Osteocyte (in vitro differentiated cells): ENCODE measurements at regions not wholly inside any gene's neighbourhood (a gene's known extent, or its start where the extent isn't known, plus 50 kb on each side); places are given as distances from the start of the nearest gene placed in this dataset.

Experiments used
- DNase-seq: peaks from one replicate; pipeline ENCODE4 v3.0.0; 2021; ENCODE audit warnings: mixed read lengths; ENCODE audit not compliant: unreplicated experiment; ENCODE audit errors: extremely low spot score
- H3K27ac Mint-ChIP-seq: one replicate; pipeline ENCODE4 v1.8.0; 2021; ENCODE audit warnings: mild to moderate bottlenecking, mixed read lengths; ENCODE audit not compliant: unreplicated experiment
- H3K27me3 Mint-ChIP-seq: one replicate; pipeline ENCODE4 v1.8.0; 2021; ENCODE audit warnings: mixed read lengths; ENCODE audit not compliant: unreplicated experiment
- H3K36me3 Mint-ChIP-seq: one replicate; pipeline ENCODE4 v1.8.0; 2021; ENCODE audit warnings: mixed read lengths; ENCODE audit not compliant: unreplicated experiment
- H3K4me1 Mint-ChIP-seq: one replicate; pipeline ENCODE4 v1.8.0; 2021; ENCODE audit warnings: mixed read lengths; ENCODE audit not compliant: unreplicated experiment
- H3K4me3 Mint-ChIP-seq: one replicate; pipeline ENCODE4 v1.8.0; 2021; ENCODE audit warnings: mild to moderate bottlenecking, moderate library complexity, mixed read lengths; ENCODE audit not compliant: unreplicated experiment
- H3K9me3 Mint-ChIP-seq: one replicate; pipeline ENCODE4 v1.8.0; 2021; ENCODE audit warnings: mixed read lengths; ENCODE audit not compliant: unreplicated experiment
- CTCF ChIP-seq: fragments of 200-600 bp; sonication (generic); IDR thresholded peaks from 2 replicates; pipeline ENCODE4 v1.5.0; 2021; ENCODE audit warnings: antibody characterized with exemption, mild to moderate bottlenecking, moderate library complexity

GRCh38 chr6:40334496-40335270 lies 252.5 kb downstream of the LRFN2 start:
- no peak for DNase-seq
- Mint-ChIP-seq H3K9me3 (no peaks in the 10 kb centered on the region), H3K27me3 (peaks cover 60% of the 10 kb centered on the region), H3K4me3 (no peak overlapping the region), H3K27ac (no peak overlapping the region), H3K36me3 (no peaks in the 10 kb centered on the region), H3K4me1 (no peaks in the 10 kb centered on the region)
- TF ChIP-seq CTCF = no peak

- Mint-ChIP-seq H3K9me3 (no peaks in the 10 kb centered on the region), H3K27me3 (peaks cover 53% of the 10 kb centered on the region), H3K27ac (no peak overlapping the region), H3K36me3 (no peaks in the 10 kb centered on the region), H3K4me3 (no peak overlapping the region), H3K4me1 (no peaks in the 10 kb centered on the region)
- TF ChIP-seq CTCF = no peak
- no peak for DNase-seq
These were observed 255.6 kb downstream of the LRFN2 start for GRCh38 chr6:40331545-40331944.

GRCh38 chr6:40330301-40330721 lies 256.9 kb downstream of the LRFN2 start:
- DNase-seq = no peak
- no peaks in the 10 kb centered on the region for H3K36me3 Mint-ChIP-seq
- H3K27ac Mint-ChIP-seq = no peak overlapping the region
- H3K4me3 Mint-ChIP-seq = no peak overlapping the region
- TF ChIP-seq CTCF = no peak
- peaks cover 40% of the 10 kb centered on the region for H3K27me3 Mint-ChIP-seq
- no peaks in the 10 kb centered on the region for H3K4me1 Mint-ChIP-seq
- no peaks in the 10 kb centered on the region for H3K9me3 Mint-ChIP-seq

- DNase-seq = no peak
- no peaks in the 10 kb centered on the region for H3K9me3 Mint-ChIP-seq
- TF ChIP-seq CTCF = no peak
- H3K27me3 Mint-ChIP-seq = peaks cover 44% of the 10 kb centered on the region
- no peaks in the 10 kb centered on the region for H3K36me3 Mint-ChIP-seq
- no peaks in the 10 kb centered on the region for H3K4me1 Mint-ChIP-seq
- no peak overlapping the region for H3K27ac Mint-ChIP-seq
- no peak overlapping the region for H3K4me3 Mint-ChIP-seq
These were observed 258.1 kb downstream of the LRFN2 start for GRCh38 chr6:40328986-40329545.

- no peak overlapping the region for H3K27ac Mint-ChIP-seq
- no peak for DNase-seq
- no peaks in the 10 kb centered on the region for H3K4me1 Mint-ChIP-seq
These were observed 258.7 kb downstream of the LRFN2 start for GRCh38 chr6:40328386-40328985.

More at GRCh38 chr6:40328386-40328985, 258.7 kb downstream of the LRFN2 start:
- Mint-ChIP-seq H3K36me3 (no peaks in the 10 kb centered on the region), H3K9me3 (no peaks in the 10 kb centered on the region), H3K27me3 (peaks cover 40% of the 10 kb centered on the region), H3K4me3 (no peak overlapping the region)
- peak; percentile 54 for TF ChIP-seq CTCF
